GM21786 (cell line): ENCODE measurements at regions not wholly inside any gene's neighbourhood (a gene's known extent, or its start where the extent isn't known, plus 50 kb on each side); places are given as distances from the start of the nearest gene placed in this dataset.

Experiments
- ATAC-seq: cut with Tn5 transposase; IDR thresholded peaks from one replicate; pipeline ENCODE4 v1.9.1; 2021; ENCODE audit not compliant: unreplicated experiment

DNA sequence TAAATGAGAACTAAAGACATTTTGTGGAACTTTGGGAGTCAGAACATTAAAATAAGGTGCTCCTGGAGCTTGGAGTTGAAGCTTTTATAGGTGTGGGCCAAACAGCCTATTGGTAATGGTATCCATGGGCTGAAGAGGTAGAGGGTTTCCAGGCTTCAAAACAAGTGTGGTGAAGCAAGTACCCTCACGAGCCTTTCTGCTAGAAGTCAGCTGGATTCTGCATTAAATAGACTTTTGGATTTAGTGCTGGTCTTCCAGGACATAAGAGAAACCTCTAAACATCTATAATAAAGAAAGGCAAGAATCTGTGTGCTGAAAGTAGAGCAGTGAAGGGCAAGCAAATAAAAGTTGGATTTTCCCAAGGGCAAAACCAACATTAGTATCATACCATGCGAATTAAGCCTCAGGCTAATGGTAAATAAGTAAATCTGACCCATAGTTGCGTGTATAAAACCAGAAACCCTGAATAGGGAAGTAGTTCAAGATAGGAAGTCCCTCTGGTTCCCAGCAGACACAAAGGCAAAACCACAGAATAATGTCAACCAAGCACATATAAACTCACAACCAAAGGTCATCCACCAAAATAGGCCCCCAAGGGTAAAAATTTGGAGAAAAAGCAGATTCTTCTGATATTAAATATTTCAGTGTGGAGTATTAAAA is 306.3 kb downstream of the TLE4 start:
- ATAC-seq: no peak

DNA sequence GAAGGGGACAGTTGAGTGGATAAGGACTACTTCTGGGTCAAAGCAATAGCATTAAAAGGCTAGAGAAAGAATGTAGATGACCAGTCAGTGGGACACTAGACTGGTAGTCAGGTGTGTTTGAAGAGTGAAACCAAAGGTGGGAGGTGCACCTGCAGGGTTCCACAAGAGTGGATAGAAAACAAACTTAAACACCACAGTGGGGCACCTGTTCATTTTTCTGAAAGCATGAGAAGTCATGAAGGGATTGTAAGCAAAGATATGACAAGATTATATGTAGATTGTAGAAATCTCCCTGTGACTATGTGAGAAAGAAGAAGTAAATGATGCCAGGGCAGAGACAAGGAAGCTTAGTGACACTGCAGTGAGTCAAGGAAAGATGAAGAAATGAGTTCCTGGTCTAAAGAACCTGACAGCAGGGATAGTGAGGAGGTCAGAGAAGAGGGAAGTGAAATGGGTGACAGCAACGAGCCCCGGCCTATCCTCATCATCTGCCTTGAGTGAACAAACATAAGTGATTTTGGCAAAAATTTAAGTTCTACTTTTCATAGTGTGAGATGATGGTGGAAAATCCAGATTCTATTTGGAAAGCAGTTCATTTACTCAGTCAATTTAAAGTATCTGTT is 296.9 kb downstream of the TLE4 start:
- no peak for ATAC-seq

DNA sequence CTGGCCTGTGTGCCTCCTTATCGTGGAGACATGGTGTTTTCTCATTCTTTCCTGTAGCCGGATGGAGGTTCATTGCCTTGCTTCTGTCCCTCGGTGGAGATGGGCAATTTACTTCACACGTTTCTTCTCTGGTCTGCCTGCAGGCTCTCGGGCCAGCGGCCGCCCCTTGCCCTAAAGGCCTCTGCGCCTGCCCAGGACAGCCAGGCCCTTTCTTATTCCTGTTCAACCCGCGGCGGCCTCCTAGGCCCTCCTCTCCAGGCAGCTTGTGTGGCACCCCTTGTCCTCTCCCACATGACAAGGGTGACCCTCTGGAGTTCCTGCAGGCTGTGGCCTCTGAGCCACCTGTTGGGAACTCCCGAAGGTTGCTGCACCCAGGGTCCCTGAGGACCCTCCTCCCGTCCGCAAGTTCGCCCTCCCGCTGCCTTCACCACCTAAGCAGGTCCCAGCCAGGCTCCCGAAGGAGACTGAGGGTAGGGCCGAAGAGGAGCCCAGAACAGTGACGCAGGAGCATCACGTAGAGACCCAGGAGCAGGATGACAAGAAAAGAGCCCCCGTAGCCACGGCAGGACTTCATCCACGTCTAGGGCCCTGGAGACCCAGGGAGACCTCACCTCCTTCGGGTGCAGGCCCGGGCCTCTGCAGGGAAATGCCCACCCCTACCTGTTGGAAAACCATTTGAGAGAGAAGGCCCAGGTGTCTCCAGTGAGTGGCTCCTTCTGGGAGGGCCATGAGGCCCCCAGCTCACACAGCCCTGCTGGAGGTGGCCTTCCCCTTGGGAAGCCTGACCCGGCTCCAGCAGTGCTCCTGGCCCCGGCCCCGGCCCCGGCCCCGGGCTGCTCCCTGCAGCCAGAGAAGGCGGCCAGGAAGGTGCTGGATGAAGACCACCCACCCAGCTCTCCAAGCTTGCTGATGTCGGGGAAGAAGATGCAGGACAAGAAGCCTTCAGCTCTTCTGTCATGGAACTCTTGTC is 291.4 kb downstream of the TLE4 start:
- ATAC-seq: no peak

DNA sequence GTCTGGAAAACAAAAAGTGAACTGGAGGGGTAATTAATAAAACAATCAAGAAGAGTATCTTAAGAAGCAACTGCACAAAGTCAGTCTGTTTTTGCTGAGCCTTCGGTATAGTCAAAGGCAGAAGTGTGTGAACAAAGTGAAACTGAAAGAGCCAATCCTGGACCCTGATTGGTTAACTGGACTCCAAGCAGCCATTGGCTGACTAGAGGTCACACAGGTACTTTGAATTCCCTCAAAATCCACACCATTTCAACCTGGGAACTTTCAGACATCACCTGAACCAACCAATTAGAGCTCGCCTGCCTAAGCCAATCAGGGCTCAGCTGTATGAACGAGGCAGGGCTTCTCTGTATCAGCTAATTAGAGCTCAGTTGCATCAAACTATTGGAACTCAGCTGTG is 286.7 kb downstream of the TLE4 start:
- ATAC-seq: no peak

DNA sequence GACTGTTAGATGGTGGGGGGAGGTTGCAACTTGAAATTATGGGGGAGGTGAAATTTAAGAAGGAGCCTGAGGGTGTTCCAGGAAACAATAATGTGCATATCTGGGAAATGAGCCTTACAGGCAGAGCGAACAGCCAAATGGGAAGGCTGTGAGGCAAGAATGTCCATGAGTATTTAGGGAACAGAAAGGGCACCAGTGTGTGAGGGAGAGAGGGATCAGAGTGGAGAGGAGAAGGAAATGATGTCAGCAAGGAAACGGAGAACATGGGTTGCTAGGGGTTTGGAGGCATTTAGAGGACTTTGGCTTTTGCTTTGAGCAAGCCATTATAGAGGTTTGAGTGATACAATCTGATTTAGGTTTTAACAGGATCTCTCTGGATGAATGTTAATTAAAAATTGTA is 285.4 kb downstream of the TLE4 start:
- ATAC-seq: no peak

DNA sequence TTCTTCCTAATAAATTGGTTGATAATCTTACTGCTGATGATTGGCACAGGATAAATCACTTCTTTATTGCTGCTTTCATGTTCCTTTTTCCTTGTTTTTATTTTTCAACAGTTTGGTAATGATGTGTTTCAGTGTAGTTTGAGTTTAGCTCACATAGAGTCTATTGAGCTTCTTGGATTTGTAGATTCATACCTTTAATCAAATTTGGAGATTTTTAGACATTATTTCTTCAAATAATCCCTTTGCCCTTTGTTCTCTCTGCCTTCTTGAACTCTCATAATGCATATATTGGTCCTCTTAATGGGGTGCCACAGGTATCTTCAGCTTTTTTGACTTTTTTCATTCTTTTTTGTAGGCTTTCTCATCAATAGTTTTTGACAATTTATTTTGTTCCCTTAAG is 275.3 kb downstream of the TLE4 start:
- ATAC-seq: no peak

DNA sequence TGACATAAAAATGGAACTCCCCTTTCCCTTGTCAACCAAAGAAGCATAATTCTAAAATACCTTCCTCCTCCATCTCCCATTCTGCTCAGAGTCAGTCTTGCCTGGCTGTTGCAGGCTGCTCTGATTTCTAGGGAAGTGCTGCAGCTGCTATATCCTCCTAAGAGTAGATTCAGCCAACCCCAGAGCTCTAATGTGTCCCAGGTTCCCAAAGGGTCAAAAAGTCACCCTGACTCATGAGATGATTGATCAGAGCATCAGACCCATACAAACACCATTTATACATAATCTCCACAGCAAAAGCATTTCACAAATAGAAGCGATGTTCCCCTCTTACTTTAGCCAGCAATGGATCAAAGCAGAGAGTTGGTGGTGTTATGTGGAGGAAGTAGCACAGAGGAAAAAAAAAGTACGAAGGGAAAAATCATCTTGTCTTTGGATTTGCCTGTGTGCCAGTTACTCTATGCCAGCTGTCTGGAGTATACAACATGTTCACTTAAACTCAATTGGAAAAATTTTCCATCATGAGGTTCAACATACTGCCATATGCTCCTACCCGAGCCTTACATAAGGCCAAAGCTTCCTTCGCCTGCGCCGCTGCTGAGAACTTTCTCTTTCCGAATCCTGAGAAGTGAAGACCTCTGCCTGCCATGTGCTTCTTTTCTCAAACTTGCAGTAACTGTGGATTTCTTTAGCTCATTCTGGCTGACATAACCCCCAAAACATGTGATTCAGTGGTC is 258.0 kb downstream of the TLE4 start:
- ATAC-seq: no peak

DNA sequence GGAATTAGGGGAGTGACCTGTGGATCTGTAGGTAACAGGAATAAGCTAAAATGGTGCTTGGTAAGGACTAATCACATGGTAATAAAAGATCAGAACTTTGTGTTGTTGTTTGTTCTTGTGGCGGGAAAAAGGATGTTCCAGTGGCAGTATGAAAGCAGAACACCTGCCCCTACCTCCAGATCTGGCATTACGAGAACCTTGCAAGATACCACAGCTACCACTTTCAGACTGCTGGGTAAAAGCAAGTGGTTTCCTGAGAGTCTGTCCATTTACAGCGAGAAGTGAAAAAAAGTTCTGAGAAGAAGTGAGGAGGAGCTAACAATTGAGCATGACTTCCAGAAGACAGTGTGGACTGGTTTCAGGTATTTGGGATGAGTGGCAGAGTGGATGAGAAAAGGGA is 252.5 kb downstream of the TLE4 start:
- ATAC-seq: peak; percentile 88

DNA sequence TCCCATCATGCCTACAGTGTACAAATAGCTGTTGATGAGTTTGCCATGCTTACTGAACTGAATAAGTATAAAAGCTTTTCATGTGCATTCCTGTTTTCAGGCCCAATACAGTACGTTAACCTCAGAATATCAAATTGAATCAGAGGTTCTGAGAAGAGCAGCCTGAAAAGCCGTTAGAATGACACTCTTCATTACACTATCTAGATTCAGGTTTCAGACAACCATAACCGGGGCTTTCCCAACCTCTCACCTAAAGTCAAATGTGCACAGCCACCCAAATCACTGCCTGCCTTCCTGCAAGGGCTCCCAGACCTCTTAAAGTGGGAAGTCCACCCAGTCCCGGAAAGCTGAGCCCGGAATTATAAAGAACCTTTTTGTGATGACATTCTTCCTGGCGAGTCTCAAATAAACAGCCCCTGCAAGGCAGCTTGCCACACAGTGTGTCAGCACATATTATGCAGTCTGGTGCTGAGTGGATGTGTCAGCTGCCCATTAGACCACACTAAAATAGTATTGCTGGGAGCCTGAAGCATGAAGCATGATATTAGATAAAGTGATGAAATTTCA is 245.8 kb downstream of the TLE4 start:
- ATAC-seq: peak; percentile 78

DNA sequence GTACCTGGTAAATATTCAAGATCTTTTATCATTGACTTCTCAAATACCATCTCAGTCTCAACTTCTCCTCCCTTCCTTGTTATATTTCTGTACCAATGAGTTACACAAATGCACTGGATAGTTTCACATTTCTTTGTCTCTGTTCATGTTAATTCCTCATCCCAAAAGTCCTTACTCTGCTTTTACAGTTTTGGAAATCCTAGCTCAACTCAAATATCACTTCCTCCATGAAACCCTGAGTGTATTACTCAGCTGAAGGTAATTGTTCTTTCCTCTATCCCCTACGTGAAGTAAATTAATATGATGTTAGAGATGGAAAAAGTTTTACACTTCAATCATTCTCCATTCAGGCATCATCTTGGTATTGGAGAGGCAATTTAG is 241.5 kb downstream of the TLE4 start:
- no peak for ATAC-seq

DNA sequence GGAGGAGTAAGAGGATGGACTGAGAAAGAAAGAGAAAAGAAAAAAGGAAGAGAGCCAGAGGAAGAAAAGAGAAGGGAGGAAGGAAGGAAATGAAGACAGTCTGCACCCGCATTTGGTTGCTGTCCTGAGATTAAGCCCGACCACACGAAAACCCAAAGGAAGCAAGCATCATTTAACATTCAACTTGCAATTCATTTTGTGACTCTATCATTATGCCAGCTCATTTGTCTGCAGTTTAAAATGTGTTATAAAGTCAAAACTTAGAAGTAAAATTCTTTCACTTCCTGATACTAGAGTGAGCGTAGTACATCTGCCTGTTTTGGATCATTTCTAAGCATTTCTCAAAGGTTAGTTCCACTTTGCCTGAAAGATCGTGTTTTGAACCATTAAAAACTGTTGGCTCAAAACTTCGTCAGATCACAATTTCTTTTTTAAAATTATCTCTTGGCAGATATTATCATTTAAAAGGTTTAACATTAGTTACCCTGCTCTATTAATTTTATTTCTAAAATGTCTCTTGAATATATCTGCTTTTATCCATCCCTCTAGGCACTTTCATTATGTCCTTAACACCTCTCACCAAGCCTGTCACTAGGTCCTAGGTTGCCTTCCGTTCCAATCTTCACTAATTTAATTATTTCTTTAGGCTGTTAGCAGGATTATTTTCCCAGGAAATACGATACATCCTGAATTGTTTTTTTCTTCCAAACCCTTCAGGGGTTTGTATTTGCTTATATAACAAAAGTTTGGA is 240.9 kb downstream of the TLE4 start:
- peak; percentile 76 for ATAC-seq

DNA sequence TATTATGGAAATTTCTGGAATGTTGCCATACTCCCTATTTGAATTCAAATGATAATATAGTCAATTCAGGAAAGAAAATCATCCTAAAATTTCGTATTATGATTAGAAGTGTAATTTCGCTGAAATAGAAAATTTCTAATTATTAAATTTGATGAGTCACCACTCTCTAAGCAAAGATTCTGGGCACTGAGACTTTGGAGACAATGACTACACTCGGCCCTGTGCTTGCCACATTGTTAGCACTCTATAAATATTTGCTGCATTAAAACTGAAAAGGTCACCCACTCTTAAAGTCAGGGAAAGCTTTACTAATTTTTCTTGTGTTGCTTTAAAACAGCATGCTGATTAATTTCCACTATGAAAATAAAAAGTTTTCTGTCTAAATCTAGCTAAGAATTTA is 240.3 kb downstream of the TLE4 start:
- ATAC-seq: peak; percentile 10

DNA sequence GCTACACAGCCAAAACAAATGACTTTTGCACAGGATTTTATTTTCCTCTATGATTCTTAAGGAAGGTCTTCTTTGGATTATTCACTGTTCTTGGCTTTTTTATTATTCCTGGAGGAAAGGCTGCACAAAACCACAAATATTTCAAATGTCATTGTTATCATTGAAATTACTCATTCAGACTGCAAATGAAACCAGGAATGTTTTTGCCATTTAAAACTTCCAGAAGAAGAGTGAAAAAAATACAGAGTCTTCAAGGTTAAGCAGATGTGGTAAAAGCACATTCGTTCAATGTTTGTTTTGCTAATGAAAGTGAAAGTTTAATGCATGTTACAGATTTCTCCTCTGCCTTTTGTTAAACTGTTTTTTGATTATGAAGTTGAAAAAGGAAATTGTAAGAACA is 238.2 kb downstream of the TLE4 start:
- ATAC-seq: no peak

DNA sequence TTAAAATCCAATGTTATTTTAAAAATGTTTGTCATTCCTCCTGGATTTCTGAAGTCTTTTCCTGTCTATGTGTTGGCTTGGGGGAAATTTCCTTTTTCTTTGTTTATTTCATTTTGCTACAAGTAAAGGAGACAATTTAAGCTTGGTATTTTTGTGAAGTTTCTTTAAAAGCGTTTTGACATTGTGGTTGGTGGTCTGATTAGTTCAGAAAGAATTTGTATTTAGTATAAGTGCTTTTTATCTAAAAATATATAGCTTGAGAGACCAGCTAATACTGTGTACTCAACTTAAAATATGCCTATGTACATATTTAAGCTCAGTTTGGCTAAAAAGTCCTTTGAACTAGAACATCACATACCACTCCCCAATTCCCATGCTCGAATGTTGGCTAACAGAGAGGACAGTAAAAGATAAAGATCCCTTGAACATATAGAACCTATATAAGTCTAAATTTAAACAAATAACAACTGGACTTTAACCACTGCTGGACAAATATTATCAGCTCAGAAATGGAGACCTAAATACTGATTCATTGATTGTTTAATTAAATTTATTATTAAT is 237.6 kb downstream of the TLE4 start:
- no peak for ATAC-seq

DNA sequence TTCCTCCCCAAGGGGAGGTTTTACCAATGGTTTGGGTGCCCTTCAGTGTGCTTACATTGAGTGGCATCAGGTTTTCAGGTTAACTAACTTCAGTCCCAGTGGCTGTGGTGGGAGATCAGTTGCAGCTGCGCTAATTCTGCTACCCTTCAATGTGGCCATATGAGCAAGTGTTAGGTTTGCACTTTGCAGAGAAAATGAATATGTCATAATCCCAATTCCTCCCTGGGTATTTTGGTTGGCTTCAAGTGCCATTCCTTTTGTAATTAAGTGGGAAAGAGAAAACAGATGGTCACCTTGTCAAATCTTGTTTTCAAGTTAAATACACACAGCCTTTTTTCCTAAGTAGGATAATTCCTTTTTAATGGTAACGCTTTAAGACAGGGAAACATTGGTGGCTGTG is 236.2 kb downstream of the TLE4 start:
- no peak for ATAC-seq

DNA sequence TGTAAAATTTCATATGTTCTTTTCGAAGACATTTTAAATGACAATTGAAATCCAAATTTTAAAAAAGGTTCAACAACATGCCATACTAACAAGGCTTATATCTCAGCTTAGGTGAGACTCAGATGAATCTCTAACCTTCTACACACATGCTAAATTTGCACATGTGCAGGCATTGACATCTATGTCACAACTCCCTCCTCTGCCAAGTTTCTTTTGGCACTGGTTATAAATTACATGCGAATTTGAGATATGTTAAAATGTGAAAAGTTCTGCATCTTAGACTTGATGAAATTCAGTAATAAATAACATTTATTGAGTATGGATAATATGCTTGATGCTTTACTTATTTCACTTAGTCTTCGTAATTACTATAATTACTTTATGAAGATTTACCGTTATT is 234.3 kb downstream of the TLE4 start:
- no peak for ATAC-seq

DNA sequence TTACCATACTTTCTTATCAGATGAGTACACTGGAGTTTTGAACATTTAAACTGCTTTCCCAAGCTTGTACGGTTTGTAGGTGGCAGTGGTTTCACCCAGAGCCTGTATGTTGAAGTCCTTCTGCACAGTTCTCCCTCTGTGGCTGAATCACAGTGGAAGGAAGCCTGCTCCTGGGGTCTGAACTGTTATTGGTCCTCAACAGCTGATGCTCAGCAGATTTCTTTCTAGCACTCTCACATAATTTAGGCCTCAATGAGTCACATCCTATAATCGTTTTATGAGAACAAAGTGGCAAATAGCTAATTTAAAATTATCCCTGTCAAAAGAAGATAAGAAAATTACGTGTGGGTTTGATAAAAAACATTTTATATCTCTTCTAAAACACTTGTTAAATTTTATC is 229.7 kb downstream of the TLE4 start:
- no peak for ATAC-seq

DNA sequence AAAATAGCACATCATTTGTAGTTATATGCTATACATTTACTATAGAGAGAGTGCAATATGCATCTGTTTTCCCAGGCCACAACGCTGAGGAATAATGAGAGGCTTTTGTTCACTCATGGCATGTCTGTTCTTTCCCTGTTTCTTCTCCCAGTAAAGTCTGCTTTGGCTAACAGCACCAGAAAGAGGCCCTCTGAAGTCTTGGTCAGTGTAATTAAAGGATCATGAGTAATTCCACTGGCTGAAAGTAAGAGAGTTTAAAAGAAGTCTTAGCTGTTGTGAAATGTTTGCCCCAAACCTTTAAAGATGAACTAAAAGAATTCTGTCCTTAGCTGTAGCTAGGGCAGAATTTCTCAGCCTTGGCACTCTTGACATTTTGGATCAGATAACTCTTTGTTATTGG is 228.8 kb downstream of the TLE4 start:
- no peak for ATAC-seq

DNA sequence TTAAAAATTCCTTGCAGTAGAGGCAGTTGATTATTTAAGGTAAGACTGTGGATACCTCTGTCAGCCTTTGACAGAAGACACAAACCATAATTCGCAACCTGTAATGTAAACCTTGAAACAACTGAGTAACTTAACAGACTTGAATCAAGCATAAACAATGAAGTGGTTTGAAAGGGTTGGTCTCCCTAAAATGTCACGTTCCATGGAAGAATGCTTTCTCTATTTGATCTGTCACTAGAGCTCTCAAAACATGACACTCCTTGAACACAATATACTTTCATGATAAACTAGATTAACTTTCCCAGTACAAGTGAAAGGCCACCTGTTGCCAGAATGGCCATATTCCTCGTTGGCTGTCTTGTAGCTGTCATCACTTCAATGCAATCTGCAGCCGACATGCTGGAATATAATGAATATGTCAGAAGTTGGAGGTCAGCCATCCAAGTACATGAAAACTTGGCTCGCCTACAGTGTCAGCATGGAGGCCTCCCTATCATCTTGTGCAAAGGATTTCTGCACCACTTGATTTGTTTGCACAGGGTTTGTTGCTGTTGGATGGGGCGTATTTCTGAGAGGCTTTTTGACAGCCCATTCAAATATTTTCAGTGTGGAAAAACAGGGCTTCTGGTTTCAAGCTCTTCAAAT is 228.0 kb downstream of the TLE4 start:
- ATAC-seq: no peak
